ENCODE measurements at regions not wholly inside any gene's neighbourhood (a gene's known extent, or its start where the extent isn't known, plus 50 kb on each side); places are given as distances from the start of the nearest gene placed in this dataset.
"Not testable (repeated sequence)": the region's sequence is repeated elsewhere in the genome, so short reads cannot be mapped to it uniquely, and the experiment has no call there.

- in situ Hi-C loops (cut with MboI; ENCODE audit: low sequenced_read_pairs, unreplicated experiment): no loop called here
- DNase-seq (ENCODE audit: low spot score): no peak
- no peak for TF ChIP-seq CTCF (IDR thresholded peaks at IDR 0.05; ENCODE audit: borderline replicate concordance, control extremely low read depth, extremely low read depth, insufficient read depth, missing control alignments)
Measured at GRCh38 chr3:27613846-27614500, 108.2 kb downstream of the EOMES start.

GRCh38 chr3:27610800-27611525 is 111.2 kb downstream of the EOMES start:
- no peak for TF ChIP-seq CTCF (IDR thresholded peaks at IDR 0.05; ENCODE audit: borderline replicate concordance, control extremely low read depth, extremely low read depth, insufficient read depth, missing control alignments)
- in situ Hi-C loops (cut with MboI; ENCODE audit: low sequenced_read_pairs, unreplicated experiment): no loop called here
- no peak for DNase-seq (ENCODE audit: low spot score)

- no peak for DNase-seq (ENCODE audit: low spot score)
- in situ Hi-C loops (cut with MboI; ENCODE audit: low sequenced_read_pairs, unreplicated experiment): no loop called here
- no peak for TF ChIP-seq CTCF (IDR thresholded peaks at IDR 0.05; ENCODE audit: borderline replicate concordance, control extremely low read depth, extremely low read depth, insufficient read depth, missing control alignments)
Measured at GRCh38 chr3:27607370-27607769, 114.8 kb downstream of the EOMES start.

DNA sequence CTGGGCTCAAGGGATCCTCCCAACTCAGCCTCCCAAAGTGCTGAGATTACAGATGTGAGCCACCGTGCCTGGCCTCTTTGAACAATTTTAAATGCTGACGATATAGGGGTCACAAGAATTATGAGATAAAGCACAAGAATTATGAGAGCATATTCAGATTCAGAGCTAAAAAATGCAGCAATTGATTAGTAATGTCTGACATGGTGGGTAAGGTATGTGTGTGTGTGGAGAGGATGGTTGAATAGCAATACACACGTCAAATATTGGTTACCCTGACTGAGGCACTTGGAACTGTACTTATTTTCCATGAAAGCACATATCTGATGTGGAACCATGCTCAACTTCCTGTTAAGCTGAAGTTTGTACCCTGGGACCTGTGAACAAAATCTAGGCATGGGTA is 115.6 kb downstream of the EOMES start:
- in situ Hi-C loops (cut with MboI; ENCODE audit: low sequenced_read_pairs, unreplicated experiment): no loop called here
- DNase-seq (ENCODE audit: low spot score): no peak
- TF ChIP-seq CTCF (IDR thresholded peaks at IDR 0.05; ENCODE audit: borderline replicate concordance, control extremely low read depth, extremely low read depth, insufficient read depth, missing control alignments): no peak

GRCh38 chr3:27601311-27601710 is 117.1 kb upstream of the SLC4A7 start:
- in situ Hi-C loops (cut with MboI; ENCODE audit: low sequenced_read_pairs, unreplicated experiment); DNase-seq (ENCODE audit: low spot score): not testable (repeated sequence)

DNA sequence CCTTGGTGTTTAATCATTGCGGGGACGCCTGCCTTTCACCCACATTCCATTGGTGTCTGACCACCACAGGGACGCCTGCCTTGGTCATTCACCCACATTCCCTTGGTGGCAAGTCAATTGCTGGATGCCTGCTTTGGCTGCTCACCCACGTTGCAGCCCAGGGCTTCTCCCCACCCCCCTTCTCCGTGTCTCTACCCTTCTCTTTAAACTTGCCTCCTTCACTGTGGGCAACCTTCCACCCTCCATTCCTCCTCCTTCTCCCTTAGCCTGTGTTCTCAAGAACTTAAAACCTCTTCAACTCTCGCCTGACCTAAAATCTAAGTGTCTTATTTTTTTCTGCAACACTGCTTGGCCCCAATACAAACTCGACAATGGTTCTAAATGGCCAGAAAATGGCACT is 115.6 kb upstream of the SLC4A7 start:
- DNase-seq (ENCODE audit: low spot score); in situ Hi-C loops (cut with MboI; ENCODE audit: low sequenced_read_pairs, unreplicated experiment): not testable (repeated sequence)

- DNase-seq (ENCODE audit: low spot score): no peak
- no peak for TF ChIP-seq CTCF (IDR thresholded peaks at IDR 0.05; ENCODE audit: borderline replicate concordance, control extremely low read depth, extremely low read depth, insufficient read depth, missing control alignments)
- in situ Hi-C loops (cut with MboI; ENCODE audit: low sequenced_read_pairs, unreplicated experiment): no loop called here
Measured at GRCh38 chr3:27596921-27597320, 112.7 kb upstream of the SLC4A7 start.
